B cell (primary cell): ENCODE measurements at regions not wholly inside any gene's neighbourhood (a gene's known extent, or its start where the extent isn't known, plus 50 kb on each side); places are given as distances from the start of the nearest gene placed in this dataset.

ENCODE experiments used
- ATAC-seq: fragments of 200-7000 bp; cut with Tn5 transposase; one replicate; pipeline ENCODE4 v1.10.0; 2021; ENCODE audit warnings: low read depth, mild to moderate bottlenecking, moderate number of reproducible peaks, moderate library complexity
- CTCF ChIA-PET: fragments of 350-600 bp; sonication (Branson Sonifier 250); formaldehyde crosslinking; loops from one replicate; lab custom pipeline; 2021; ENCODE audit warnings: antibody characterized with exemption, inconsistent platforms; lab: Charles Lee
- POLR2A ChIA-PET: fragments of 350-600 bp; sonication (Branson Sonifier 250); formaldehyde crosslinking; loops from one replicate; lab custom pipeline; 2021; ENCODE audit warnings: antibody characterized with exemption; lab: Charles Lee
- DNase-seq: peaks from one replicate; pipeline ENCODE4 v3.0.0; 2013
- H2AFZ ChIP-seq: 2 replicates; pipeline ENCODE4 v1.6.1; 2012; ENCODE audit warnings: mild to moderate bottlenecking, low read depth, low read length; ENCODE audit not compliant: insufficient read depth, poor library complexity, severe bottlenecking
- H3K27ac ChIP-seq, 2 donors: 1 replicate in 1 of 2; 2 replicates in 1 of 2; pipeline ENCODE4 v1.5.1; 2012 to 2013; ENCODE audit warnings: low read length in 2 of 2, mild to moderate bottlenecking in 2 of 2, moderate library complexity in 1 of 2
- H3K27me3 ChIP-seq, 4 experiments: fragments of 200-600 bp in 1 of 4; sonication (generic) in 1 of 4; replicated peaks in 1 of 4; 1 replicate in 2 of 4; 2 replicates in 2 of 4; pipeline versions ENCODE4 v1.6.1 to v1.7.0; 2013 to 2016; ENCODE audit warnings: low read length in 3 of 4, mild to moderate bottlenecking in 2 of 4, mixed read lengths in 1 of 4, moderate library complexity in 1 of 4; ENCODE audit not compliant: insufficient read depth in 4 of 4, control insufficient read depth in 3 of 4; ENCODE audit errors: control extremely low read depth in 1 of 4
- H3K36me3 ChIP-seq, 2 experiments: replicated peaks in 1 of 2; 1 replicate in 1 of 2; 2 replicates in 1 of 2; pipeline versions ENCODE4 v1.6.1 to v1.7.1; 2013; ENCODE audit warnings: low read length in 1 of 2; ENCODE audit not compliant: insufficient read depth in 2 of 2, control insufficient read depth in 1 of 2; ENCODE audit errors: control extremely low read depth in 1 of 2, extremely low read depth in 1 of 2
- H3K4me1 ChIP-seq, 2 donors: fragments of 200-600 bp in 1 of 2; sonication (generic) in 1 of 2; 1 replicate in 1 of 2; 2 replicates in 1 of 2; pipeline versions ENCODE4 v1.5.1 to v1.6.1; 2013 to 2017; ENCODE audit warnings: low read length in 2 of 2; ENCODE audit not compliant: control insufficient read depth in 2 of 2, insufficient read depth in 2 of 2
- H3K4me2 ChIP-seq: replicated peaks from 2 replicates; pipeline ENCODE3; 2012; ENCODE audit warnings: mild to moderate bottlenecking, low read depth, low read length; ENCODE audit not compliant: poor library complexity, severe bottlenecking
- H3K4me3 ChIP-seq, 5 experiments: fragments of 200-600 bp in 1 of 5; sonication (generic) in 1 of 5; 1 replicate in 3 of 5; 2 replicates in 2 of 5; pipeline versions ENCODE4 v1.5.1 to v1.7.0; 2011 to 2016; ENCODE audit warnings: low read length in 4 of 5, mild to moderate bottlenecking in 4 of 5, low read depth in 2 of 5, control low read depth in 1 of 5, moderate library complexity in 1 of 5; ENCODE audit not compliant: insufficient read depth in 1 of 5; ENCODE audit errors: control extremely low read depth in 1 of 5, extremely low read depth in 1 of 5
- H3K79me2 ChIP-seq: fragments of 200-600 bp; sonication (generic); one replicate; pipeline ENCODE4 v1.6.0; 2016; ENCODE audit warnings: low read length; ENCODE audit not compliant: control insufficient read depth, insufficient read depth
- H3K9ac ChIP-seq: fragments of 200-600 bp; sonication (generic); 2 replicates; pipeline ENCODE4 v1.6.1; 2017; ENCODE audit warnings: mild to moderate bottlenecking, low read length, moderate library complexity
- H3K9me3 ChIP-seq, 3 donors: one replicate each; pipeline versions ENCODE4 v1.6.1 to v1.7.1; 2013; ENCODE audit warnings: low read length in 2 of 3; ENCODE audit not compliant: control insufficient read depth in 2 of 3, insufficient read depth in 1 of 3; ENCODE audit errors: control extremely low read depth in 1 of 3
- H4K20me1 ChIP-seq: 2 replicates; pipeline ENCODE4 v1.6.0; 2012; ENCODE audit warnings: mild to moderate bottlenecking, low read length; ENCODE audit not compliant: insufficient read depth, control insufficient read depth, poor library complexity, severe bottlenecking
- H3K27ac Mint-ChIP-seq: one replicate; pipeline ENCODE4 v1.8.0; 2021; ENCODE audit warnings: mixed read lengths
- H3K27me3 Mint-ChIP-seq: one replicate; pipeline ENCODE4 v1.8.0; 2021; ENCODE audit warnings: mixed read lengths
- H3K4me1 Mint-ChIP-seq: one replicate; pipeline ENCODE4 v1.8.0; 2021; ENCODE audit warnings: mixed read lengths
- H3K4me3 Mint-ChIP-seq: one replicate; pipeline ENCODE4 v1.8.0; 2021; ENCODE audit warnings: mixed read lengths
- H3K9me3 Mint-ChIP-seq: one replicate; pipeline ENCODE4 v1.8.0; 2022; ENCODE audit warnings: mixed read lengths; ENCODE audit not compliant: insufficient read depth
- EZH2 ChIP-seq: IDR thresholded peaks from 2 replicates; pipeline ENCODE4 v1.6.1; 2012; ENCODE audit warnings: borderline replicate concordance, low read depth, mild to moderate bottlenecking, moderate library complexity, low read length; ENCODE audit not compliant: insufficient read depth, poor library complexity, severe bottlenecking
- WGBS: methylation state at CpG from one replicate; pipeline ENCODE4 v1.1.5; 2013; ENCODE audit warnings: missing lambda C conversion rate; ENCODE audit not compliant: insufficient coverage; 5-methylcytosine and 5-hydroxymethylcytosine counted together
- intact Hi-C: fragments of 100-400 bp; cut with micrococcal nuclease; formaldehyde crosslinking; loops from one replicate; pipeline ENCODE4 v1.10.0; 2022
- TF ChIP-seq, protein P1 (sequence below): fragments of 200-600 bp; IDR thresholded peaks from one replicate; pipeline ENCODE4 v1.8.0; 2022; ENCODE audit warnings: antibody characterized with exemption, mild to moderate bottlenecking

DNA sequence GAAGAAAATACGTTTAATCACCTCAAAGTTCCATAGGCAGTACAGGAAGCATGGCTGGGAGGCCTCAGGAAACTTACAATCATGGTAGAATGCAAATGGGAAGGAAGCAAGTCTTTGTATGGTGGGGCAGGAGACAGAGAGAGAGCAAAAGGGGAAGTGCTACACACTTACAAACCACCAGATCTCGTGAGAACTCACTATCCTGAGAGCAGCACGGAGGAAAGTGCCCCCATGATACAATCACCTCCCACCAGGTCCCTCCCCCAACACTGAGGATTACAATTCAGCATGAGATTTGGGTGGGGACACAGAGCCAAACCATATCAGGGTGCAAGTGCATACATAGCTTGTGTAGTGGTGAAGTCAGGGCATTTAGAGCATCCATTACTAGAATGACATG lies 92.3 kb upstream of the ANKRD10 start:
- Histone ChIP-seq H3K4me2 (no peak overlapping the region), H3K27me3 (peaks cover 0 to 5% (median 2%) of the 10 kb centered on the region in 4 experiments), H2AFZ (no peak overlapping the region), H3K4me1 (no peaks in the 10 kb centered on the region), H3K36me3 (no peaks in the 10 kb centered on the region), H3K27ac (no peak overlapping the region), H3K9ac (no peak overlapping the region), H3K79me2 (no peaks in the 10 kb centered on the region), H3K9me3 (peaks cover 0 to 15% (median 5%) of the 10 kb centered on the region in 3 donors), H4K20me1 (no peaks in the 10 kb centered on the region), H3K4me3 (no peak overlapping the region)
- Mint-ChIP-seq H3K27ac (no peak overlapping the region), H3K4me3 (no peak overlapping the region), H3K4me1 (peaks cover 2% of the 10 kb centered on the region), H3K9me3 (peaks cover 4% of the 10 kb centered on the region), H3K27me3 (peaks cover 19% of the 10 kb centered on the region)
- no peak for ATAC-seq
- CTCF ChIA-PET: no interaction called here
- intact Hi-C loops: no loop called here
- POLR2A ChIA-PET: interaction anchor here (0.6 kb wide), 1 partner anchor 157 kb away, joined by 3 read pairs; no protein-coding TSS in a partner anchor
- no peak for TF ChIP-seq EZH2
- TF ChIP-seq, protein P1, sequence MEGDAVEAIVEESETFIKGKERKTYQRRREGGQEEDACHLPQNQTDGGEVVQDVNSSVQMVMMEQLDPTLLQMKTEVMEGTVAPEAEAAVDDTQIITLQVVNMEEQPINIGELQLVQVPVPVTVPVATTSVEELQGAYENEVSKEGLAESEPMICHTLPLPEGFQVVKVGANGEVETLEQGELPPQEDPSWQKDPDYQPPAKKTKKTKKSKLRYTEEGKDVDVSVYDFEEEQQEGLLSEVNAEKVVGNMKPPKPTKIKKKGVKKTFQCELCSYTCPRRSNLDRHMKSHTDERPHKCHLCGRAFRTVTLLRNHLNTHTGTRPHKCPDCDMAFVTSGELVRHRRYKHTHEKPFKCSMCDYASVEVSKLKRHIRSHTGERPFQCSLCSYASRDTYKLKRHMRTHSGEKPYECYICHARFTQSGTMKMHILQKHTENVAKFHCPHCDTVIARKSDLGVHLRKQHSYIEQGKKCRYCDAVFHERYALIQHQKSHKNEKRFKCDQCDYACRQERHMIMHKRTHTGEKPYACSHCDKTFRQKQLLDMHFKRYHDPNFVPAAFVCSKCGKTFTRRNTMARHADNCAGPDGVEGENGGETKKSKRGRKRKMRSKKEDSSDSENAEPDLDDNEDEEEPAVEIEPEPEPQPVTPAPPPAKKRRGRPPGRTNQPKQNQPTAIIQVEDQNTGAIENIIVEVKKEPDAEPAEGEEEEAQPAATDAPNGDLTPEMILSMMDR: no peak
- DNase-seq: no peak
- 27% methylated on average over 2 of the region's 3 CpGs for WGBS

DNA sequence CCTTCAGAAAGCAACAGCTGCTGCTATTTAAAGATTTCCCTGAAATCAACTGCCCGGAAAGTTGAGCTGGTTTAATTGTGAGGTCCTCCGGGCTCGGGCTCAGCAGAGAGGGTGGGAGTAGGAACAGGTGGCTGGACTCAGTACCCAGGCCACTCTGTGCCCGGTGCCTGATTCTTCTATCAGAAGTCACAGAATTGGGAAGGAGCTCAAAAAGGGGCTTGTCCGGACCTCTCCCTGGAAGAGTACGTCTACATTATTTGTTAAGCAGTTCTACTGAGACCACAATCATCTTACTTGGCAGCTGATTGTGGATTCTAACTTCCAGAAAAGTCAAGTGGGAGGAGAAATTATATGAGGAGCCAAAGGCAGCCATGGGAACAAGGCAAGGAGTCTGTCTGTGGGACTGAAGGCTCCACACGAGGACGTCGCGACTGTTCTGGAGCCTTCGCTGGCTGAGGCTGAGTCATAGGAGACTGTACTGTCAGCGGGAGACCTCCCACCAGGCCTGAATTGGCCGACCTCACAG lies 91.7 kb upstream of the ANKRD10 start:
- Histone ChIP-seq H3K9ac (no peak overlapping the region), H3K27me3 (peaks cover 0 to 3% (median under 1%) of the 10 kb centered on the region in 4 experiments), H3K4me3 (no peak overlapping the region), H3K9me3 (peaks cover 0 to 15% (median 5%) of the 10 kb centered on the region in 3 donors), H3K27ac (no peak overlapping the region), H4K20me1 (no peaks in the 10 kb centered on the region), H3K4me1 (no peaks in the 10 kb centered on the region), H2AFZ (no peak overlapping the region), H3K36me3 (no peaks in the 10 kb centered on the region), H3K79me2 (no peaks in the 10 kb centered on the region), H3K4me2 (no peak overlapping the region)
- peaks cover 15% of the 10 kb centered on the region for H3K27me3 Mint-ChIP-seq
- intact Hi-C loops: no loop called here
- H3K9me3 Mint-ChIP-seq: peaks cover 4% of the 10 kb centered on the region
- CTCF ChIA-PET: no interaction called here
- TF ChIP-seq, protein P1: no peak
- no peak for TF ChIP-seq EZH2
- peaks cover 2% of the 10 kb centered on the region for H3K4me1 Mint-ChIP-seq
- POLR2A ChIA-PET: no interaction called here
- ATAC-seq (no peak), DNase-seq (no peak)
- no peak overlapping the region for H3K27ac Mint-ChIP-seq
- H3K4me3 Mint-ChIP-seq: no peak overlapping the region
- WGBS: 94% methylated on average over 13 of the region's 13 CpGs
